Hindlimb muscle (tissue), 1 donor: ENCODE measurements at regions not wholly inside any gene's neighbourhood (a gene's known extent, or its start where the extent isn't known, plus 50 kb on each side); places are given as distances from the start of the nearest gene placed in this dataset.

Experiments
- DNase-seq: peaks from one replicate; pipeline ENCODE4 v3.0.0-alpha.2; 2013

DNA sequence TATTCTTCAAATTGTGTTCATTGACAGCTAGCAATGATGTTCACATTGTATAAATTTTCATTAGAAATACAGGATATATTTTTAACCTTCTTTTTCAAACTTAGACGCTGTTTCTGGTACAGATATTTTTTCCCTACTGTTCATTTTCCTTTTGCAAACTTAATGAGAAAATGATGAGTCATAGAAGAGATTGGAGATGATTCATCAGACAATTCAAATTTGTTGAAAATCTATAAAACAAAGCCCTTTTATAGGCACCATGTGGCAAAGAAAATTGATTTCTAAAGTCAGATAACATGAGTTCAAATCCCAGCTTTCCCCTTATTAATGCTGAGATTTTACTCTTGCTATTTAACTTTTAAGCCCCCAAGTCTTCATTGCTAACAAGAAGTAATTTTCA is 728.8 kb upstream of the DDX18 start:
- no peak for DNase-seq

DNA sequence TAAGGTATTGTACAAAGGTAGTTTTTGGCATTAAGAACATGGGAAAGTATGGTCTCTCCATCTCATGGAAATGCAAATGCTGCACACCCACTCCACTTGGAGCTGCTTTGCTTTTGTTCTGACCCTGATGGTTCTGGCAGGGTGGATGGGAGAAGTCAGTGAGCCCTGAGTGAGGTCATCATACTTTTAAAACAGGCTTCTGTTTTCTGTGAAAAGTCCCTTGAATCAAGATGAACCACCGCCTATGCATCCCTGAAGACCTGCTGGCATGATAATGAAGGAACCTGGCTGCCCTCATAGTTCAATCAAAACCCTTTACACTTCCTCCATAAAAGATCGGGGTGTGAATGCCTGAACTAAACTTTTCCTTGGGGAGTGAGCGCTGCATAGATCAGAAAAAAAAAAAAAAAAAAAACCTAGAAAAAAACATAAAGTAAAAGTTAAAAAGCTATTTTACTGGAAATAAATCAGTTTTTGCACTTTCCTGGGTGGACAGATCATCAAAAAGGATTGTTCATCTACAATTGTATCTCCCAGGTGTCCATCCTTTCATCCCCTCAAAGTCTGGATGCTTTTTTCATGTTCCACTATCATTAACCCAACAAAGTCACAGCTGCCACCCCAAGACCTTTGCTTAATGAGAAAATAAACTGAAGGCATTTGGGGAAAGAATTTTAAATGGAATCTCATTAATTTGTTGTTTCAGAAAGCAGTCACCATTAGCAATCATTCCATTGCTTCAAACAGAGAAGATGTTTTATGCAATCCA is 728.1 kb upstream of the DDX18 start:
- no peak for DNase-seq

DNA sequence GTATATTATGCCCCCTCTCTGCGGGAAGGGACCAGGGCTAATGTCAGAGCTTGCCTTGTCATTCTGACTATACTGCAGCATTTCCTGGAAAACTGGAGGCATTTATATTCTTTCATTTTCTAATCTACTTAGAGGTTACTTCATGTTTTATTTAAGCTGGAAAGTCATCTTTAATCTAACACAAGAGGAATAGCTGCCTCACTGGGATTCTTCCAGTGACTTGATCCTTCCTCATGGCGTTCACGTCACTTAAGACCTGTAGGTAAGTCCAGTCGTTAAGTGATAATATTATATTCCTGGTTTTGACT is 727.6 kb upstream of the DDX18 start:
- no peak for DNase-seq

- no peak for DNase-seq
Measured at GRCh38 chr2:117087535-117088291, 726.8 kb upstream of the DDX18 start.

DNA sequence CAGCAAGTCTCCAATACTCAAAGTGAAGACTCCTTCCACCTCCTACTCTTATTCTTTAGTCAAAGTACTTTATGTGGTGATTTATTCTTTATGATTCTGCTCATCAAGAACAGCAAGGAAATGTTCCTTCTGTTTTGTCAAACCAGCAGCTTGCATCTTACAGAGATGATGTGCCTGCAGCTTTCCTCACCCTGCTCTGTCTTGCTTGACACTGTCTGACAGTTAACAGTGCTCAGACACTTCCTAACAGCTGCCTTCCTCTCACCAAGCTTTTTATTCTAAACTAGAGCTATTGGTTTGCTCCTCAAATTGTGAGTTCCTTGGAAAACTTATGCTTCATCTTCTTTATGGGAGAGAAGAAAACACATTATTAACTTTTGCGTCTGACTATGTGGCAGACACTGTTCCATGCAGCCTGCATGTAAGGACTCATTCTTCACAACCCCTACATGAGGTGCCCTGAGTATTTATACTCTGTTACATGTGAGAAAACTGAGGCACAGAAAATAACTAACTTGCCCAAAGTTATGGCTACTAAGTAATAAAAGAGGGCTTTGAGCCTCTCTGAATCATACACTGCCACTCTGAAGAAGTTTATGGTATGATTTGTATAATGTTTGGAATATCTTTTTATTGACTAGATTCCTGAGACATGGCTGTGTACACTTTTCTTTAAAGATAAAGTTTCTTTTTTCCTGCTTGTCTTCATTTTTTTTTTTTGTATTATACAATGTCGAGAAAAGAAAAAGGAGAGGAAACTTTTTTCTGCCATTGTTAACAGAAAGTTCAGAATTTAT is 723.3 kb upstream of the DDX18 start:
- no peak for DNase-seq

GRCh38 chr2:117101613-117102012 is 712.9 kb upstream of the DDX18 start:
- no peak for DNase-seq

DNA sequence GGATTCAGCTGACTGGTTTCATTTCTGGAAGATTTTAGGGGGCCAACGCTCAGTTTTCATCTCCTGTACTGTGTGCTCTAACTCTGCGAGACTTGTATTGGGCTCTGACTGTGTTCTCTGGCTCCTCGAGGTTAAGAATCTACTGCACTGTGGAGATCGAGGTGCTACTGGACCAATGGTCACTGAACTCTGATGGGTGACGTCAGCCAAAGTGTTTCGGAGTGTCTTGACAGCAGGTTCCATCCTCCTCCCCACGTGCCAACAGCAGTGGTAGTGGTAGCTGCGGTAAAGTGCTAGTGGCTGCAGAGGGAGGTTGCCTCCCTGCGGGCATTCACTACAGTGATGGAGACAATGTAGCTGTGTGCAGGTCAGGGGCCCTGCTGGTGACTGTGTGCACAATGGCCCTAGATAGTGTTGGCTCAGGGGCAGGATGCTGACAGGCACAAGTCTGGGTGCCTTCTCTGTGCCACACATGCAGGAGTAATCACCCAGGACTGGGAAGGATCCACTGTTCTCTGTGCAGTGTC is 705.7 kb upstream of the DDX18 start:
- no peak for DNase-seq

GRCh38 chr2:117118994-117119393 is 695.5 kb upstream of the DDX18 start:
- DNase-seq, result no peak

DNA sequence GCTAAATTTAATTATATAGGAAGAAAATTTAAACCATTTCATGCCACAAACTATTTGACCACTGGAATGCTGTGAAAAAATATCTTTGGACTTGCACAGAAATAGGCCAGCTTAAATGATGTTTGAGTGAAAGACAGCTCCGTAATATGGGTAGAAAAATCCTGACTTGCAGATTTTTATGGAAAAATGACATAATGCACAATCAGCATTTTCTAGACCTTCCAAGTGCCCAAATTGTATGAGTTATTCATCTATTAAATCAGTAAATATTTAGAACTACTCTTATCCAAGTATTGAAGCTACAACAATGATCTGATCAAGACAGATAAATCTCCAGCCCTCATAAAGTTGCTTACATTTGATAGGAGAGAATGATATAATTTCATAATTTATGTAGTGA is 691.1 kb upstream of the DDX18 start:
- no peak for DNase-seq

GRCh38 chr2:117126656-117127055 is 687.8 kb upstream of the DDX18 start:
- DNase-seq, result no peak

GRCh38 chr2:117127680-117128079 is 686.8 kb upstream of the DDX18 start:
- DNase-seq, result no peak

GRCh38 chr2:117128461-117128860 is 686.0 kb upstream of the DDX18 start:
- no peak for DNase-seq

DNA sequence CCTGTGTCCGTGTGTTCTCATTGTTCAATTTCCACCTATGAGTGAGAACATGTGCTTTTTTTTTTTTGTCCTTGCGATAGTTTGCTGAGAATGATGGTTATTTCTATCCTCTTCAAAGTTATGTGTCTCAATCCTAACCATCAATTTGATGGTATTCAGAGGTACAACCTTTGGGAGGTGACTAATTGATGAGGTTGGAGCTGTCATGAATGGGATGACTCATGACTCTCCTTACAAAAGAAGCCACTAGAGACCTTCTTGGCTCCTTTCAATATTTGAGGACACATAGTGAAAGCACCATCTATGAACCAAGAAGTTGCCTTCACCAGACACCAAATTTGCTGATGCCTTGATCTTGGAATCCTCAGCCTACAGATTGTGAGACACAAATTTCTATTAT is 677.1 kb upstream of the DDX18 start:
- no peak for DNase-seq

DNA sequence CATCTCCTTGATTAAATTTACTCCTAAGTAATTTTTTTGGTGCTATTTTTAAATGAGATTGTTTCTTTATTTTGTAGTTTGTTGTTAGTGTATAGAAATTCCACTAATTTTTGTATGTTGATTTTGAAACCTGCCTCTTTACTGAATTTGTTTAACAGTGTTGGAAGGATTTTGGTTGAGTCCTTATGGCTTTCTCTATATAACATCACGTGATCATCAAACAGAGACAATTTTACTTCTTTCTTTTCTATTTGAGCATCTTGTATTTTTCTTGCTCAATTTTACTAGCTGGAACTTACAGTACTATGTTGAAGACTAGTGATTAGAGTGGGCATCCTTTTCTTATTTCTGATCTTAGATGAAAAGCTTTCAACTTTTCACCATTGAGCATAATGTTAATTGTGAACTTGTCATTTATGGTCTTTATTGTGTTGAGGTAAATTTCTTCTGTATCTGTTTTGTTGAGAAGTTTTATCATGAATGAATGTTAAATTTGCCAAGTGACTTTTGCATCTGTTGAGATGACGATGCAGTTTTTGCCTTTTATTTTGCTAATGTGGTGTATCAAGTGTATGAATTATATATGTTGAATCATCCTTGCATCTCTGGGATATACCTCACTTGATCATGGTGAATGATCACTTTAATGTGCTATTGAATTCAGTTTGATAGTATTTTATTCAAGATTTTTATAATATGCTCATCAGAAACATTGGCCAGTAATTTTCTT is 645.3 kb upstream of the DDX18 start:
- DNase-seq, result no peak

GRCh38 chr2:117170897-117171296 is 643.6 kb upstream of the DDX18 start:
- DNase-seq, result no peak

GRCh38 chr2:117179405-117179804 is 635.1 kb upstream of the DDX18 start:
- DNase-seq, result no peak

DNA sequence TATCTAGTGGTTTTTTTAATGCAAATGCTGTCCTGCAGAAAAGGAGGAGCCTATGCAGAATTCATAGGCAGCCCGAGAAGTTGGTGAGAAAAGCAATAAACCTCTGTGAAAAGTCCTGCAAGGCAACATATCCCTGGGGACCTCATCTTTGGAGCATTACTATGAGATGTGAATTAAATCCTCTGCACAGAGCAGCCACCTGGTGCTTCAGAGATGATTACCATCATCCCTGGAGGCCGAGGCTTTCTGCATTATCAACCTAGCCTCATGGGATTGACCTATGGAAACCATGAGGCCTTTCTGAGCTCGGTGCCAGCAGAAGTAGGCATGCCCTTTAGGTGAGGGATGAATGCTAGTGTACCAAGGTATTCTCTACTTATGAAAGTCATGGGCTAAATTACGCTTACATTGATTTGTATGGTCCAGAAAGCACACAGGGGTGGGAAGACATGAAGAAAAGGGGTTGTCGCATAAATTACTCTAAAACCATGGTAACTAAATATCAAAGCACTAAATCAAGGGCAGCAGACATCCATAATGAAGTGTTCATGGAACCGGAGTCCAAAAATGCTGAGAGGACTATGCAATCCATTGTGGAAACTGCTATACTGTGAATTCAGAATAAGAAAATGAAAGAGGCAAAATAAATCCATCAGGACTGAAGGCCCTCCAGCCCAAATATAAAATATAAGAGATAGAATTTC is 623.5 kb upstream of the DDX18 start:
- DNase-seq, result no peak

GRCh38 chr2:117195381-117195780 is 619.1 kb upstream of the DDX18 start:
- DNase-seq, result no peak

DNA sequence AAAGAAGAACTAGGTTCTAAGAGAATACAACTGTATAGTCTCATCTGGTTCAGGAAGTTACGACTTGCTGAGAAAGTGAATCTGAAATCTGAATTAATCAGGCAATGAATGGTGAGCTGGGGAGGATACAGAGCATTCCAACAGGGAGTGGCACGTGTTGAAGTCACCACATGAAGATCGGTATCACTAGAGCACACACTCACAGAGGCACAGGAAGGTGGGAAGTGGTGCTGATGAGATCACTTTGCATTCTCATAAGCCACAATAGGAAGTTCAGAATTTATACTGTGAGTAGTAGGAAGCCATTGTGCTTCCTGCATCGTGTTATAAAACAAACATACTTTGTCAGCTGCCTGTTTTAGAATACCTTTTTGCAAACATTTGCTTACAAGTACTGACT is 615.0 kb upstream of the DDX18 start:
- no peak for DNase-seq

DNA sequence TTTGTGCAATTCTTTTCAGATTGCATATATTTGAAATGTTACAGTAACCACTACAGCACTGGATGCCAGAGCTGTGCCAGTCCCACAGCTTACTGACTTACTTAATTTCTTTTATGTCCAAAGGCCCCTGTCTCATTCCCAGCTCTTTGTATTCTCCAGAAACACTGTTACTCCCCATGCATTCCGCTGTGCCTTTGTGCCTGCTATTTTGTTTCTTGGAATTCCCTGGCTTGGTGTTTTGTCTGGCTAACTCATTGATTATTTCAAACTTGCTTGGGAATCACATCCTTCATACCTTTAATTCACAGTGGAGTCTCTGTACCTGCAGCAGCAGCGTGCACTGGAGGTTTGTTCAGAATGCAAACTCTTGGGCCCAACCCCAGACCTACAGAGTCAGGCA is 601.9 kb upstream of the DDX18 start:
- no peak for DNase-seq

GRCh38 chr2:117217145-117217544 is 597.3 kb upstream of the DDX18 start:
- no peak for DNase-seq

DNA sequence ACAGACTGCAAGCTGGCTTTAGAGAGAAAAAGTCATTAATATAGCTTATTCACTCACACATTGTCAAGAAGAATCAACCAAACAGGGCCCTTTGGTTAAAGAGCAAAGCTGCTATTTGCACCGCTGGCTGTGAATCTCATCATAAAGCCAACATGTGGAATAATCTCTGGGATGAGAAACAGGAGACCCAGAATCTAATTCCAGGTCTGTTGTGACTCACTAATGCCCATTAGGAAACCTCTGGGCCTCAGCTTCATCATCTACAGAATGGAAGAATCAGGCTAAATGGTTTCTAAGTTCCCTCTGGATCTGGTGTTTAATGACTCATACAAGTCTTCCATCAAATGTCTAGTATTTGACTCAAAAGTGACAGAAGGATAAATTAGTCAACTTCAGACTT is 591.7 kb upstream of the DDX18 start:
- DNase-seq, result no peak
